GM18873 (cell line): ENCODE measurements at regions not wholly inside any gene's neighbourhood (a gene's known extent, or its start where the extent isn't known, plus 50 kb on each side); places are given as distances from the start of the nearest gene placed in this dataset.
"Not testable (repeated sequence)": the region's sequence is repeated elsewhere in the genome, so short reads cannot be mapped to it uniquely, and the experiment has no call there.

Source experiments
- ATAC-seq: cut with Tn5 transposase; IDR thresholded peaks from one replicate; pipeline ENCODE4 v1.9.1; 2021; ENCODE audit warnings: mild to moderate bottlenecking, moderate library complexity, moderate number of reproducible peaks; ENCODE audit not compliant: unreplicated experiment, low FRiP score

GRCh38 chr3:7982126-7982525, 519.5 kb upstream of the LMCD1 start:
- no peak for ATAC-seq

GRCh38 chr3:7999384-7999783, 502.2 kb upstream of the LMCD1 start:
- ATAC-seq, result no peak

- ATAC-seq, result no peak
These were observed 500.3 kb upstream of the LMCD1 start for GRCh38 chr3:8001307-8001706.

- no peak for ATAC-seq
These were observed 499.9 kb upstream of the LMCD1 start for GRCh38 chr3:8001712-8002111.

- no peak for ATAC-seq
These were observed 489.7 kb upstream of the LMCD1 start for GRCh38 chr3:8011902-8012301.

- ATAC-seq, result no peak
These were observed 481.4 kb upstream of the LMCD1 start for GRCh38 chr3:8020047-8020841.

- no peak for ATAC-seq
These were observed 473.7 kb upstream of the LMCD1 start for GRCh38 chr3:8027954-8028353.

GRCh38 chr3:8050283-8050682, 451.3 kb upstream of the LMCD1 start:
- no peak for ATAC-seq

GRCh38 chr3:8052659-8053058, 449.0 kb upstream of the LMCD1 start:
- no peak for ATAC-seq

GRCh38 chr3:8068135-8068534, 433.5 kb upstream of the LMCD1 start:
- ATAC-seq, result not testable (repeated sequence)

GRCh38 chr3:8069471-8069870, 432.2 kb upstream of the LMCD1 start:
- ATAC-seq, result no peak

- ATAC-seq, result no peak
These were observed 431.6 kb upstream of the LMCD1 start for GRCh38 chr3:8070011-8070410.

- not testable (repeated sequence) for ATAC-seq
These were observed 426.9 kb upstream of the LMCD1 start for GRCh38 chr3:8074740-8075139.

GRCh38 chr3:8077126-8077525, 424.5 kb upstream of the LMCD1 start:
- ATAC-seq, result no peak

- ATAC-seq, result no peak
These were observed 421.2 kb upstream of the LMCD1 start for GRCh38 chr3:8080464-8080863.

- no peak for ATAC-seq
These were observed 416.1 kb upstream of the LMCD1 start for GRCh38 chr3:8085498-8085897.

GRCh38 chr3:8087951-8088350, 413.7 kb upstream of the LMCD1 start:
- no peak for ATAC-seq

- ATAC-seq, result no peak
These were observed 407.2 kb upstream of the LMCD1 start for GRCh38 chr3:8094415-8094814.

- no peak for ATAC-seq
These were observed 405.9 kb upstream of the LMCD1 start for GRCh38 chr3:8095724-8096123.

- no peak for ATAC-seq
These were observed 403.9 kb upstream of the LMCD1 start for GRCh38 chr3:8097690-8098089.

GRCh38 chr3:8103954-8104353, 397.7 kb upstream of the LMCD1 start:
- no peak for ATAC-seq

GRCh38 chr3:8106921-8107320, 394.7 kb upstream of the LMCD1 start:
- ATAC-seq, result no peak
